ENCODE measurements at regions not wholly inside any gene's neighbourhood (a gene's known extent, or its start where the extent isn't known, plus 50 kb on each side); places are given as distances from the start of the nearest gene placed in this dataset.

- TF ChIP-seq RFX5 (IDR thresholded peaks at IDR 0.05; ENCODE audit: low read depth, low read length) = no peak
- no peak for TF ChIP-seq CTCF (conservative IDR thresholded peaks at IDR 0.05; ENCODE audit: low read depth, low read length)
- TF ChIP-seq USF2 (IDR thresholded peaks at IDR 0.05; ENCODE audit: low read depth, low read length) = no peak
- no peak for TF ChIP-seq ELK1 (IDR thresholded peaks at IDR 0.05; ENCODE audit: borderline replicate concordance, low read depth, low read length)
- no peak for TF ChIP-seq FOS (IDR thresholded peaks at IDR 0.05; ENCODE audit: low read depth, low read length)
- no peak for TF ChIP-seq CEBPB (IDR thresholded peaks at IDR 0.05; ENCODE audit: low read depth, low read length)
These were observed 426.4 kb upstream of the RGMA start for GRCh38 chr15:93515256-93516051.
